SJSA1 (cell line): ENCODE measurements at regions not wholly inside any gene's neighbourhood (a gene's known extent, or its start where the extent isn't known, plus 50 kb on each side); places are given as distances from the start of the nearest gene placed in this dataset.

Source experiments
- DNase-seq, 2 experiments: peaks; one replicate each; pipeline ENCODE4 v3.0.0-alpha.2; 2015 to 2020; ENCODE audit warnings: low spot score in 2 of 2, low read depth in 1 of 2
- H3K27ac ChIP-seq: fragments of 250-450 bp; sonication (Bioruptor Pico); 2 replicates; pipeline ENCODE4 v1.5.1; 2020; ENCODE audit warnings: mild to moderate bottlenecking, moderate library complexity
- H3K27me3 ChIP-seq: fragments of 250-450 bp; sonication (Bioruptor Pico); replicated peaks from 2 replicates; pipeline ENCODE4 v1.5.1; 2020; ENCODE audit warnings: mild to moderate bottlenecking, moderate library complexity
- H3K36me3 ChIP-seq: fragments of 250-450 bp; sonication (Bioruptor Pico); 2 replicates; pipeline ENCODE4 v1.5.1; 2020; ENCODE audit warnings: mild to moderate bottlenecking
- H3K4me1 ChIP-seq: fragments of 250-450 bp; sonication (Bioruptor Pico); replicated peaks from 2 replicates; pipeline ENCODE4 v1.6.1; 2021; ENCODE audit warnings: mild to moderate bottlenecking
- H3K4me3 ChIP-seq: fragments of 250-450 bp; sonication (Bioruptor Pico); 2 replicates; pipeline ENCODE4 v1.5.1; 2020; ENCODE audit warnings: mild to moderate bottlenecking
- H3K9me3 ChIP-seq: fragments of 250-450 bp; sonication (Bioruptor Pico); replicated peaks from 2 replicates; pipeline ENCODE4 v1.5.1; 2020; ENCODE audit warnings: mild to moderate bottlenecking

DNA sequence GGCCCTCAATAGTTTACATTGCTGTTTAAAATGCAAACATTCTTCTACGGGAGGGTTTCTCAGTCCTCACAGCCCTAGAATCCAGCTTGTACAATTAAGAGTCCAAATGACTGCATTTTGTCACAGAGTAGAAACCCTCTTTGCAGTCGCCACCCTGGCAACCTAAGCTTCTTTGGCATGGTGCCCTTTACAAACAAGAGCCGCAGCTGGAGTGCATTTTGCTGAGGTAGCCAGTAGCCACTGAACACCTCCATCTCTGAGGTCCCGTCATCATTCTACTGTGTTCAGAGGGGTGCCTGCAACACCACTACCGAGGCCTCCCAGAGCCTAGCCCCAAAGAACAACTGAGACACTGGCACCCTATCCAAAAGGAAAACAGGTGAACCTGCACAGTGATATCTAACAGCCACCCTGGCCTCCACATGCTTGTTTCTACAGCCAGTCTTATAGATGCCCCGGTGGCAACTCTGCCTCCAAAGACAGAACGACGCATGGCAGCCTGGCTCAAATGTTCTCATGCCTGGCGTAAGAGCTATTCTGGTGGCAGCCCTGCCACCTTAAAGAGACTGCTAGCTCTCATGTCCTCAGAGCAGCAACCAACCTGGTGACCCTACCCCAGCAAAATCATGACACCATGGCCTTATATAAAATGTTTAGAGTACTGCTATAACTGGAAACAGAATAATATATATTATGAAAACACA lies 801.9 kb downstream of the TECRL start:
- DNase-seq, result no peak
- Histone ChIP-seq H3K36me3 (no peaks in the 10 kb centered on the region), H3K27me3 (no peaks in the 10 kb centered on the region), H3K9me3 (0 out of 2 replicates have a peak, but pooled peaks cover 3% of the 10 kb centered on the region), H3K4me1 (no peaks in the 10 kb centered on the region), H3K27ac (no peak overlapping the region), H3K4me3 (no peak overlapping the region)

DNA sequence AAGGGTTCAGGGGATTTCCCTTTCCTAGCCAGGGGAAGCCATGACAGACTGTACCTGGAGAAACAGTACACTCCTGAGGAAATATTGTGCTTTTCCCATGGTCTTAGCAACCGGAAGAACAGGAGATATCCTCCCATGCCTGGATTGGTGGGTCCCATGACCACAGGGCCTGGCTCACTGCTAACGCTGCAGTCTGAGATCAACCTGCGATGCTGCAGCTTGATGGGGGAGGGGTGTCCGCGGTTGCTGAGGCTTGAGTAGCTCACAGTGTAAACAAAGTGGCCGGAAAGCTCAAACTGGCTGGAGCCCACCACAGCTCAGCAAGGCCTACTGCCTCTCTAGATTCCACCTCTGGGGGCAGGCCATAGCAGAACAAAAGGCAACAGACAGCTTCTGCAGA lies 819.5 kb downstream of the TECRL start:
- Histone ChIP-seq H3K27ac (no peak overlapping the region), H3K4me1 (no peaks in the 10 kb centered on the region), H3K27me3 (no peaks in the 10 kb centered on the region), H3K36me3 (no peaks in the 10 kb centered on the region), H3K9me3 (0 out of 2 replicates have a peak, but pooled peaks cover 2% of the 10 kb centered on the region), H3K4me3 (no peak overlapping the region)
- DNase-seq, result no peak

DNA sequence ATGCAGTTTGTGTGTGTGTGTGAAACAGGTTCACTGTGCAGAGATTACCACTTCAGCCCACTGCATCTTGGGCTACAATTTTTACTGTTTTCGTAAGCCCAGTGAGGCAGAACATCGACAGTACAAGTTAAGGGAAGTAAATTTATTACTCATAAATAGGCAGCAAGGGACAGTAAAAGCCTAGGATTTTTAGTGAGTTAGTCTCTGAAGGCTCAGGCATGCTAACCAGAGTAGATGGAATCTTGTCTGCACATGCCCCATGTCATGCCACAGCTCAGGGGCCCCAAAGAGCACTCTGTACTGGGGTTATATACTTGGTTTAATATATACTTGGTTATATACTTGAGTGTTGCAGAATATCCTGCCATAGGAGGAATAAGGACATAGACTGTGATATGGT lies 825.7 kb downstream of the TECRL start:
- H3K27me3 ChIP-seq, result no peaks in the 10 kb centered on the region
- H3K27ac ChIP-seq, result no peak overlapping the region
- H3K4me1 ChIP-seq, result no peaks in the 10 kb centered on the region
- no peaks in the 10 kb centered on the region for H3K9me3 ChIP-seq
- H3K36me3 ChIP-seq, result no peaks in the 10 kb centered on the region
- no peak overlapping the region for H3K4me3 ChIP-seq
- DNase-seq, result no peak

DNA sequence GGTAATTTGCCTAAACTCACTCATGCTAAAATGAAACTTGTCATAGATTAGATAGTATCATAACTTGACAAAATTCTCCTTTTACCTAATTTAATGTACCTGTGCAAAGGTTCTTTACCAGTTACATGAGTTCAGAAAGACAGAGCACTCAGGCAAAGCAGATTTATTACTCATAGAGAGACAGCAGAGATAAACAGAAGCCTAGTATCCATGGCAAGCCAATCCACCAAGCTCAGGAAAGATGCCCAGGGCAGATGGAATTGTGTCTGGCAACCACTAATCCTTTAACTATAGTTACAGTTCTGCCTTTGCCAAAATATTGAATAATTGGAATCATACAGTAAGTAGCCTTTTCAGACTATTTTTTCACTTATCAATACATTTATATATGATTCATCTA lies 826.2 kb downstream of the TECRL start:
- Histone ChIP-seq H3K9me3 (no peaks in the 10 kb centered on the region), H3K36me3 (no peaks in the 10 kb centered on the region), H3K27me3 (no peaks in the 10 kb centered on the region), H3K4me3 (no peak overlapping the region), H3K27ac (no peak overlapping the region), H3K4me1 (no peaks in the 10 kb centered on the region)
- no peak for DNase-seq

GRCh38 chr4:63580796-63581475 lies 828.3 kb downstream of the TECRL start:
- Histone ChIP-seq H3K4me1 (no peaks in the 10 kb centered on the region), H3K36me3 (no peaks in the 10 kb centered on the region)

GRCh38 chr4:63578383-63578782 lies 830.9 kb downstream of the TECRL start:
- Histone ChIP-seq H3K9me3 (no peaks in the 10 kb centered on the region; the same call in none of the 2 replicates), H3K27me3 (no peaks in the 10 kb centered on the region), H3K4me1 (no peaks in the 10 kb centered on the region), H3K27ac (no peak overlapping the region), H3K4me3 (no peak overlapping the region), H3K36me3 (no peaks in the 10 kb centered on the region)
- no peak for DNase-seq

More at GRCh38 chr4:63580796-63581475, 828.3 kb downstream of the TECRL start:
- no peak overlapping the region for H3K4me3 ChIP-seq
- H3K27ac ChIP-seq, result no peak overlapping the region
- no peaks in the 10 kb centered on the region for H3K27me3 ChIP-seq
- DNase-seq, result no peak
- H3K9me3 ChIP-seq, result no peaks in the 10 kb centered on the region

DNA sequence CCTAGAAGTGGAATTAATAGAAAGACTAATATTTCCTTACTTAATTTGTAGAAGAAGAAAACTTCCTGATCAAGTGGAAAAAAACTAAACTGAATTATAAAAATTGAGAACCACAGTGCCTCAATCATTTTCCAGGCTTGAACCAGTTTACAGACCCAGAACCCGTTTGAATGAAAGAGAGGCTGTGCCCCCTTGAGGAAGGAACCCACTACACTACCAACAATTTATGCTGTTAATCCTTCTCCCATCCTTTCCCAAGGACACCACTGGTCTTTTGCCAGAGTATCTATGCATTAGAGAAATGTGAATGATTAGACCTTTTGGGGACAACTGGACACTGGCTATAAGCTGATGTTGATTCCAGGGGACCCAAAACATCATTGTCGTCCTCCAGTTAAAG lies 842.6 kb downstream of the TECRL start:
- DNase-seq, result no peak
- no peaks in the 10 kb centered on the region for H3K4me1 ChIP-seq
- H3K9me3 ChIP-seq, result 0 out of 2 replicates have a peak, but pooled peaks cover 2% of the 10 kb centered on the region
- H3K27ac ChIP-seq, result no peak overlapping the region
- no peaks in the 10 kb centered on the region for H3K36me3 ChIP-seq
- H3K27me3 ChIP-seq, result no peaks in the 10 kb centered on the region
- H3K4me3 ChIP-seq, result no peak overlapping the region

DNA sequence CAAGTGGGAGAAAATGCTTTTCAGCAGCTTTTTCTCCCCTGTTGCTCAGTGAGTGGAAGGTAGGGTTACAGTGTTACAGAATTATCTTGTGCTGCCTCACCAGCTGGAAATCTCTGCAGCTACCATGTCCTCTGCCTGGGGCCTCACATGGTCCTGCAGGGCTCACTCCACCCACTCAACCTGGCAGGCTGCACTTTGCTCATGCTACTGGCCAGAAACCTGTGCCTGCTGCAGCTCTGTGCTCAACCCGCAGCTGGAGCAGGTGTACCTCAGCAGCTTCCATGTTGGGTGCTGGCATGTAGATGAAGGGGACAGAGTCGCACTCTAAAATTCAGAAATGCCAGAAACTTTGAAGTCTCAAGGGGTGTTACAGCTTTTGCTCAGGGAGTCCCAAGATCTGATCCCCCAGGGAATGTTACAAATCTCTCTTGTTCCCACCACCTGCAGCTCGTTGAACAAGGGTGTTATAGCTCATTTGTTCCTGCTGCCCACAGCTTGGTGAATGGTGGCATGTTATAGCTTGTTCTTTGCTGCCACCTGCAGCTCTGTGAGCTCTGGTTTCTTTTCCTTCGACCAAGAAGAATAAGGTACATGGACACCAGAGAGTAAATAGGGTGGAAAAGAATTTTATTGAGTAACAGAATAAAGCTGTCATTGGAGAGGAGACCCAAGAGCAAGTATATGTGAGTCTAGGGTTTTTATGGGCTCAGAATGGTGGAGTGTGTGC lies 845.8 kb downstream of the TECRL start:
- Histone ChIP-seq H3K27ac (no peak overlapping the region), H3K4me3 (no peak overlapping the region), H3K9me3 (0 out of 2 replicates have a peak, but pooled peaks cover 2% of the 10 kb centered on the region), H3K27me3 (no peaks in the 10 kb centered on the region), H3K36me3 (no peaks in the 10 kb centered on the region), H3K4me1 (no peaks in the 10 kb centered on the region)
- no peak for DNase-seq

DNA sequence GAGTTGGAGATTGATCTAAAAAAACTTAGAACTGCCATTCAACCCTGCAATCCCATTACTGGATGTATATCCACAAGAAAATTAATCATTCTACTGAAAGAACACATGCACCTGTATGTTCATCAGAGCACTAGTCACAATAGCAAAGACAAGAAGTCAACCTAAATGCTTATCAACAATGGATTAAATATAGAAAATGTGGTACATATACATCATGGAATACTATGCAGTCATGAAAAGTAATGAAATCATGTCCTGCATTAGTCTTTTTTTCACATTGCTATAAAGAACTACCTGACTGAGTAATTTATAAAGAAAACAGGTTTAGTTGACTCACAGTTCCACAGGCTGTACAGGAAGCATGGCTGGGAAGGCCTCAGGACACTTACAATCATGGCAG lies 850.5 kb downstream of the TECRL start:
- H3K9me3 ChIP-seq, result no peaks in the 10 kb centered on the region
- H3K27ac ChIP-seq, result no peak overlapping the region
- H3K4me1 ChIP-seq, result no peaks in the 10 kb centered on the region
- H3K27me3 ChIP-seq, result no peaks in the 10 kb centered on the region
- DNase-seq, result no peak
- no peaks in the 10 kb centered on the region for H3K36me3 ChIP-seq
- H3K4me3 ChIP-seq, result no peak overlapping the region

GRCh38 chr4:63556332-63556731 lies 852.9 kb downstream of the TECRL start:
- Histone ChIP-seq H3K36me3 (no peaks in the 10 kb centered on the region), H3K27ac (no peak overlapping the region), H3K27me3 (no peaks in the 10 kb centered on the region), H3K4me1 (no peaks in the 10 kb centered on the region), H3K4me3 (no peak overlapping the region), H3K9me3 (no peaks in the 10 kb centered on the region)
- no peak for DNase-seq

GRCh38 chr4:63553123-63553522 lies 856.1 kb downstream of the TECRL start:
- no peaks in the 10 kb centered on the region for H3K4me1 ChIP-seq
- no peak for DNase-seq

DNA sequence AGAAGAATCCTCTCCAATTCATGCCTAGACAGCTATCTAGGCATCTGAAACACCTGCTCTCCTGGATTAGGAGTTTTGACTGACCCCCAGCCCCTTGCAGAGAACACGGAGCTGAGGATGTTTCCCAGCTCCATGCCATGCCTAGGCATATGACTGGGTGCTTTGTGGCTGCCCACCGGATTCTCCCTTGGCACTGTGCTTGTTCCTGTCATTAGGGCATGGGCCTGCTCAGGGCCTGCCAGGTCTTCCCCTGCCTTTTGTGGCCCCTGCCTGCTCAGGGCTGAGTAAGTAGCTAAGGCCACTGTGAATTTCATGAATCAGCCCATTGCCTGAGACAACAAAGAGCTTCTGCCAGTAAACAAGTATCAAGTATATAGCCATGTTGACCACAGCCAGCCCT lies 867.4 kb downstream of the TECRL start:
- no peak overlapping the region for H3K27ac ChIP-seq
- no peaks in the 10 kb centered on the region for H3K27me3 ChIP-seq
- no peak overlapping the region for H3K4me3 ChIP-seq
- no peaks in the 10 kb centered on the region for H3K36me3 ChIP-seq
- no peak for DNase-seq
- H3K4me1 ChIP-seq, result no peaks in the 10 kb centered on the region
- no peaks in the 10 kb centered on the region; the same call in none of the 2 replicates for H3K9me3 ChIP-seq

More at GRCh38 chr4:63553123-63553522, 856.1 kb downstream of the TECRL start:
- no peaks in the 10 kb centered on the region for H3K9me3 ChIP-seq
- no peaks in the 10 kb centered on the region for H3K36me3 ChIP-seq
- no peak overlapping the region for H3K4me3 ChIP-seq
- no peak overlapping the region for H3K27ac ChIP-seq
- no peaks in the 10 kb centered on the region for H3K27me3 ChIP-seq

DNA sequence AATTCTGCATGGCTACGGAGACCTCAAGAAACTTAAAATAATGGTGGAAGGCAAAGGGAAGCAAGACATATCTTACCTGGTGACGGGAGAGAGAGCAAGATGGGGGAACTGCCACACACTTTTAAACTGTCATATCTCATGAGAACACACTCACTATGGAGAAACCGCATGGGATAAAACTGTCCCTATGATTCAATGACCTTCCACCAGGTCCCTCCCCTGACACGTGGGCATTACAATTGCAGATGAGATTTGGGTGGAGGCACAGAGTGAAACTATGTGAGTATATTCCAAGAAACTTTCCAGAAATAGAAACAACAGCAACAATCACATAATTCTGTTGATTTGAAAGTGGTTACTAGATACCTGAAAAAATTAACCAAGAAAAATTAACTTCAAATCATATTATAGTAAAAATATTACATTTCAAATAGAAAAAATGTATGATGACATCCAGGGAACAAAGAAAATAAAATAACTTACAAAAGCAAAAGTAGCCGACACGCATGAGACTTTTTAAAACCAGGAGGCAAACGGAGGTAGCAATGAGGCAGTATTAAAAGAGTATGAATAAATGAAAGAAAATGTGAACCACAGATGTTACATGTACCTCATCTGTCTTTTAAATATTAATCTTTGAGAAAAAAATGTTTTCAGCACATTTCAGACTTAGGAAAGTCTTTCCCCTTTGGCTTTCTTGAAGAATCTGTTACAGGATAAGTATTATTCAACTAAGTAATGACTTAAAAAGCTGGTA lies 879.5 kb downstream of the TECRL start:
- Histone ChIP-seq H3K4me1 (no peaks in the 10 kb centered on the region), H3K27ac (no peak overlapping the region), H3K4me3 (no peak overlapping the region), H3K9me3 (no peaks in the 10 kb centered on the region), H3K36me3 (no peaks in the 10 kb centered on the region), H3K27me3 (no peaks in the 10 kb centered on the region)
- no peak for DNase-seq
